ENCODE measurements at regions not wholly inside any gene's neighbourhood (a gene's known extent, or its start where the extent isn't known, plus 50 kb on each side); places are given as distances from the start of the nearest gene placed in this dataset.

DNA sequence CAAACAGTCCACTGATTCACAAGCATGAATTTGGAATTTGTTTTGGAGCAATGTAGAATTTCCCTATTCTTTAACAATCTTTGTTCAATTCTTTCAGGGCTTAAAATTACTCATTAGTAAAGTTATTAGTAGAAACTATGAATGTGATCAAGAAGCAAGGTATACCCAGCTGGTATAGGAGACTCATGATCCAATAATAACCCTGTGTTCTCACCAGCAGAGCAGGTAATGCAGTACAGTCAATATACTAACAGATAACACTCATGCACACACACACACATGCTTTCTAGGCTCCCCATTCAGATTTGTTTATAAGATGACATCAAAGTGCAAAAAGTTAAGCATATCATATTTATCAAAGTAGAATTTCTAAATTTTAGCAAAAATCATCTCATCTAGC, 445.2 kb downstream of the ELAVL2 start:
- Histone ChIP-seq H3K36me3 (ENCODE audit: insufficient read depth, low read length) (no peaks in the 10 kb centered on the region), H3K4me2 (ENCODE audit: low read length) (no peak overlapping the region), H3K27me3 (ENCODE audit: control insufficient read depth, insufficient read depth, low read length) (no peaks in the 10 kb centered on the region), H3K4me1 (ENCODE audit: control insufficient read depth, insufficient read depth, low read length) (no peaks in the 10 kb centered on the region), H3K9ac (ENCODE audit: low read depth, low read length) (no peak overlapping the region), H3K4me3 (ENCODE audit: low read length) (no peak overlapping the region), H3K9me3 (replicated peaks; ENCODE audit: low read length) (no peaks in the 10 kb centered on the region)

GRCh38 chr9:23382418-23382817, 443.6 kb downstream of the ELAVL2 start:
- Histone ChIP-seq H3K36me3 (ENCODE audit: insufficient read depth, low read length) (no peaks in the 10 kb centered on the region), H3K9me3 (replicated peaks; ENCODE audit: low read length) (no peaks in the 10 kb centered on the region), H3K9ac (ENCODE audit: low read depth, low read length) (no peak overlapping the region), H3K4me3 (ENCODE audit: low read length) (no peak overlapping the region), H3K4me1 (ENCODE audit: control insufficient read depth, insufficient read depth, low read length) (no peaks in the 10 kb centered on the region), H3K27me3 (ENCODE audit: control insufficient read depth, insufficient read depth, low read length) (no peaks in the 10 kb centered on the region), H3K4me2 (ENCODE audit: low read length) (no peak overlapping the region)

DNA sequence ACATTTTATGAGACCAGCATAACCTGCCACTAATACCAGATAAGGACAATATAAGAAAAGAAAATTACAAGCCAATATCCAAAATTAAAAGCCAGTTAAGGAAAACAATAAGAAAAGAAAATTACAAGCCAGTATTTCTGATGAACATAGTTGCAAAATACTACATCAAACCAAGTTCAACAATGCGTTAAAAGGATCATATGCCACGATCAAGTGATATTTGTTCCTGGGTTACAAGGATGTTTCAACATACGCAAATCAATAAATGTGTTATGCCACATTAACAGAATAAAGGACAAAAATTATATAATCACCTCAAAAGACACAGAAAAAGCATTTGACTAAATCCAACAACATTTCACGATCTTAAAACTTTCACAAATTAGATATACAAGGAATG, 431.9 kb downstream of the ELAVL2 start:
- no peaks in the 10 kb centered on the region for H3K9me3 ChIP-seq (replicated peaks; ENCODE audit: low read length)
- no peaks in the 10 kb centered on the region for H3K4me1 ChIP-seq (ENCODE audit: control insufficient read depth, insufficient read depth, low read length)
- no peak overlapping the region for H3K4me3 ChIP-seq (ENCODE audit: low read length)
- H3K9ac ChIP-seq (ENCODE audit: low read depth, low read length) = no peak overlapping the region
- no peaks in the 10 kb centered on the region for H3K36me3 ChIP-seq (ENCODE audit: insufficient read depth, low read length)
- no peak overlapping the region for H3K4me2 ChIP-seq (ENCODE audit: low read length)
- H3K27me3 ChIP-seq (ENCODE audit: control insufficient read depth, insufficient read depth, low read length) = no peaks in the 10 kb centered on the region

DNA sequence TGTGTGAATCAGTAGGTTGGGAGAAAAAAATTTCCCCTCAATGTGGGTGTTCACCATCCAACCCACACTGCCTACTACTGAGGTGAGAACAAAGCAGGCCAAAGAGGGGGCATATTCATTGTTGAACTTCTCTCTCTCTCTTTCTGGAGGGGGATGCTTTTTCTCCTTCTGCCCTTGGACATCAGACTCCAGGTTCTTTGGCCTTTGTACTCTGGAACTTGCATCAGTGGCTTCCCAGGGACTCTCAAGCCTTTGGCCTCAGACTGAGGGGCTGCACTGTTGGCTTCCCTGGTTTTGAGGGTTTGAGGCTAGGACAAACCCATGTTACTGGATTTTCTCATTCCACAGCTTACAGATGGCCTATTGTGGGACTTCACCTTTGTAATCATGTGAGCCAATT, 417.2 kb downstream of the ELAVL2 start:
- H3K9me3 ChIP-seq (replicated peaks; ENCODE audit: low read length) = no peaks in the 10 kb centered on the region
- no peak overlapping the region for H3K9ac ChIP-seq (ENCODE audit: low read depth, low read length)
- H3K4me2 ChIP-seq (ENCODE audit: low read length) = no peak overlapping the region
- H3K27me3 ChIP-seq (ENCODE audit: control insufficient read depth, insufficient read depth, low read length) = no peaks in the 10 kb centered on the region
- no peaks in the 10 kb centered on the region for H3K4me1 ChIP-seq (ENCODE audit: control insufficient read depth, insufficient read depth, low read length)
- no peak overlapping the region for H3K4me3 ChIP-seq (ENCODE audit: low read length)
- no peaks in the 10 kb centered on the region for H3K36me3 ChIP-seq (ENCODE audit: insufficient read depth, low read length)

DNA sequence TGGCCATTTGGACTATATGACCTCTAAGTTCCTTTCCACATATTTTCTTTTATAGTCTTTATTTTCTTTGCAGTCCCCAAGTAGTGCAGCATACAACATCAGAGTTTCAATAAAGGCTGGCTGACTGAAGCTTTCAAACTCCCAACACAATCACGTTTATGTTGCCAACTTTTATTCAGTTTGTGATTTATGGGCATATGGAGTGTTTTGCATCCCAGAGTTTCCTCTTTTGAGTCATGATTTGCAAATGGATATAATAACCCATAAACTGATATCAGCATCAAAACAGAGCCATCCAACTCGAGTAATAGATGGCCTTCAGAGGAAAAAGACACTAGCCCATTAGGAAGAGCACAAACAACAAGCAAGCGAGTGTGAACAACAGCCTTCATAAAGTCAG, 414.0 kb downstream of the ELAVL2 start:
- Histone ChIP-seq H3K9me3 (replicated peaks; ENCODE audit: low read length) (no peaks in the 10 kb centered on the region), H3K27me3 (ENCODE audit: control insufficient read depth, insufficient read depth, low read length) (no peaks in the 10 kb centered on the region), H3K4me1 (ENCODE audit: control insufficient read depth, insufficient read depth, low read length) (no peaks in the 10 kb centered on the region), H3K4me2 (ENCODE audit: low read length) (no peak overlapping the region), H3K36me3 (ENCODE audit: insufficient read depth, low read length) (no peaks in the 10 kb centered on the region), H3K4me3 (ENCODE audit: low read length) (no peak overlapping the region), H3K9ac (ENCODE audit: low read depth, low read length) (no peak overlapping the region)

DNA sequence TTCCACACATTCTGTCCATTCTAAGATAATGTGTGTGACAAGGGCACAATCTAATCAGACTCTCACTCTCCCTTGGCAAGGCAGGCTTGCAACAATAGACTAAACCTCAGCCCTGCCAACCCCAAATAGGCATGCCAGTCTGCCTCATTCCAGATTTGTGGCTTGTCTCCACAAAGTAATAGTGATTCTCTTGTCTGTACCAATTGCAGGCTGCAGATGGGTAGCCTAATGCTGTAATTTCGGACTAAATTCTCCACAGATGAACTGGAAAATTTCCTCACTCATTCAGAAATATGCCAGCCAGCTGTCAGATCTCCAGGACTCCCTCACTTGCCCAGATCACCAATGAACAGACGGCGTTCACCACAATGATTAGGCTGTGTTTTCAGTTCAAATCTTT, 413.6 kb downstream of the ELAVL2 start:
- Histone ChIP-seq H3K4me3 (ENCODE audit: low read length) (no peak overlapping the region), H3K4me2 (ENCODE audit: low read length) (no peak overlapping the region), H3K9me3 (replicated peaks; ENCODE audit: low read length) (no peaks in the 10 kb centered on the region), H3K9ac (ENCODE audit: low read depth, low read length) (no peak overlapping the region), H3K36me3 (ENCODE audit: insufficient read depth, low read length) (no peaks in the 10 kb centered on the region), H3K4me1 (ENCODE audit: control insufficient read depth, insufficient read depth, low read length) (no peaks in the 10 kb centered on the region), H3K27me3 (ENCODE audit: control insufficient read depth, insufficient read depth, low read length) (no peaks in the 10 kb centered on the region)

DNA sequence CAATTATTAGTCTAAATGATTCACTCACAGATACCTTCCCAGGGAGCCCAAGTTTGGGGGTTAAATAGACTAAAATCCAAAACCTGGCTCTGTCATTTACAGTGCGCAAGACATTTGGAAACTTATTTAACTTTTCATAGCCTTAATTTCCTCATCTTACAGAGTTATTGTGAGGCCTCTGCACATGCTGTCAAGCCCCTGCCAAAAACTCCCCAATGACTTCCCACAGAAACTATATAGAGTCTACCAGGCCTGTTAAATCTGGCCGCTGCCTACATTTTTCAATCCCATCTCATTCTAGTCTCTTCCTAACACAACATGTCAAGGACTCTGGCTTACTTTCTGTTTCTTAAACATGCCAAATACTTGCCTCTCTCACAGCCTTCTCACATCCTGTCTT, 412.5 kb downstream of the ELAVL2 start:
- H3K36me3 ChIP-seq (ENCODE audit: insufficient read depth, low read length) = no peaks in the 10 kb centered on the region
- no peak overlapping the region for H3K9ac ChIP-seq (ENCODE audit: low read depth, low read length)
- no peaks in the 10 kb centered on the region for H3K27me3 ChIP-seq (ENCODE audit: control insufficient read depth, insufficient read depth, low read length)
- H3K4me3 ChIP-seq (ENCODE audit: low read length) = no peak overlapping the region
- H3K4me1 ChIP-seq (ENCODE audit: control insufficient read depth, insufficient read depth, low read length) = no peaks in the 10 kb centered on the region
- H3K4me2 ChIP-seq (ENCODE audit: low read length) = no peak overlapping the region
- H3K9me3 ChIP-seq (replicated peaks; ENCODE audit: low read length) = no peaks in the 10 kb centered on the region

- H3K4me1 ChIP-seq (ENCODE audit: control insufficient read depth, insufficient read depth, low read length) = no peaks in the 10 kb centered on the region
- no peaks in the 10 kb centered on the region for H3K36me3 ChIP-seq (ENCODE audit: insufficient read depth, low read length)
- no peak overlapping the region for H3K4me3 ChIP-seq (ENCODE audit: low read length)
- H3K9ac ChIP-seq (ENCODE audit: low read depth, low read length) = no peak overlapping the region
- H3K4me2 ChIP-seq (ENCODE audit: low read length) = no peak overlapping the region
- H3K27me3 ChIP-seq (ENCODE audit: control insufficient read depth, insufficient read depth, low read length) = no peaks in the 10 kb centered on the region
- no peaks in the 10 kb centered on the region for H3K9me3 ChIP-seq (replicated peaks; ENCODE audit: low read length)
Observed at GRCh38 chr9:23423999-23424398, 402.0 kb downstream of the ELAVL2 start.

GRCh38 chr9:23426144-23426543, 399.9 kb downstream of the ELAVL2 start:
- no peaks in the 10 kb centered on the region for H3K9me3 ChIP-seq (replicated peaks; ENCODE audit: low read length)

GRCh38 chr9:23431459-23431858, 394.6 kb downstream of the ELAVL2 start:
- no peaks in the 10 kb centered on the region for H3K27me3 ChIP-seq (ENCODE audit: control insufficient read depth, insufficient read depth, low read length)
- no peaks in the 10 kb centered on the region for H3K36me3 ChIP-seq (ENCODE audit: insufficient read depth, low read length)
- no peak overlapping the region for H3K4me3 ChIP-seq (ENCODE audit: low read length)
- no peaks in the 10 kb centered on the region for H3K4me1 ChIP-seq (ENCODE audit: control insufficient read depth, insufficient read depth, low read length)
- no peak overlapping the region for H3K9ac ChIP-seq (ENCODE audit: low read depth, low read length)
- no peak overlapping the region for H3K4me2 ChIP-seq (ENCODE audit: low read length)
- no peaks in the 10 kb centered on the region for H3K9me3 ChIP-seq (replicated peaks; ENCODE audit: low read length)

More at GRCh38 chr9:23426144-23426543, 399.9 kb downstream of the ELAVL2 start:
- Histone ChIP-seq H3K9ac (ENCODE audit: low read depth, low read length) (no peak overlapping the region), H3K4me1 (ENCODE audit: control insufficient read depth, insufficient read depth, low read length) (no peaks in the 10 kb centered on the region), H3K4me3 (ENCODE audit: low read length) (no peak overlapping the region), H3K27me3 (ENCODE audit: control insufficient read depth, insufficient read depth, low read length) (no peaks in the 10 kb centered on the region), H3K4me2 (ENCODE audit: low read length) (no peak overlapping the region), H3K36me3 (ENCODE audit: insufficient read depth, low read length) (no peaks in the 10 kb centered on the region)

DNA sequence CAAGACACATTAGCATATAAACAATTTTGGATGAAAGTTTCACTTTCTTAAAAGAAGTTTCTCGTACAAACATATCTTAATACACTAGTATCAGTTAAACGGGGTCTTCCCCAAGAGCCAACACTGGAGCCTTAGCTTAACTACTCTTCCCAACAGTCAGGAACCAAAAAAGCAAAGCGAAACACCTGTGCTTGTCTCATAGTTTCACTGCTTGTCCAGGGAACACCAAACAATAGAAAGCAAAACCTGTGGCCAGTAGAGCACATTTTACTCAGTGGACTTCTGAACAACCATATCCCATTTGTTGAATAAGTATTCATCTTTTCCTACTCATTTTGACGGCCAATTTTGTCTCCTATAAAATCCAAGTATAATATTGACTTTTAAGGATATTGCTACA, 391.4 kb downstream of the ELAVL2 start:
- Histone ChIP-seq H3K4me3 (ENCODE audit: low read length) (no peak overlapping the region), H3K9me3 (replicated peaks; ENCODE audit: low read length) (no peaks in the 10 kb centered on the region), H3K9ac (ENCODE audit: low read depth, low read length) (no peak overlapping the region), H3K4me1 (ENCODE audit: control insufficient read depth, insufficient read depth, low read length) (no peaks in the 10 kb centered on the region), H3K4me2 (ENCODE audit: low read length) (no peak overlapping the region), H3K27me3 (ENCODE audit: control insufficient read depth, insufficient read depth, low read length) (no peaks in the 10 kb centered on the region), H3K36me3 (ENCODE audit: insufficient read depth, low read length) (no peaks in the 10 kb centered on the region)

DNA sequence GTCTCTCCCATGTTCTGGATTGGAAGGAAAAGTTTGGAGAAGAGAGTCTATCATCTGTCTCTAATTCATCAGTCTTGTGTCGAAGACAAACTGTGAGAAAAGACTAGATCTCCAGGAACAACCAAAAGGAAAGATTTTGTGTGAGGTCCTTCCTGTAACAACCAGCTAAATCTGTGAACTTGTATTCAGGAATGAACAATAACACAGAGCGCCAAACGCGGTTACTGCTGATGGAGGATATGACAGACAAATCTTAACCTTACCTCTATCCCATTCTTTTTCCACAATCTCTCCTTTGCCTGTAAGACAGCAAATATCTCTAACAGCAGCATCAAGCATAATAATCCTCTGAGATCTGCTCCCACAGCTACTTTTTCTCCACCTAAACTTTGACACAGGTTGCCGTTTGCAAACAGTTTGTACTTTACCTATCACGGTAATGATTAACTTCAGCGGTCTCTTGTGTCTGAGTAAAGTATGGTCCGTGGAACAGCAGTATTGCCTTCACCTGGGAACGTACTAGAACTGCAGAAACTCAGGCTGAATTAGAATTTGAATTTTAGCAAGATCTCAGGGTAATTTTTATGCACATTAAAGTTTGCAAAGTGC, 387.6 kb downstream of the ELAVL2 start:
- no peaks in the 10 kb centered on the region for H3K27me3 ChIP-seq (ENCODE audit: control insufficient read depth, insufficient read depth, low read length)
- H3K4me2 ChIP-seq (ENCODE audit: low read length) = no peak overlapping the region
- H3K9me3 ChIP-seq (replicated peaks; ENCODE audit: low read length) = no peaks in the 10 kb centered on the region
- H3K36me3 ChIP-seq (ENCODE audit: insufficient read depth, low read length) = no peaks in the 10 kb centered on the region
- H3K4me1 ChIP-seq (ENCODE audit: control insufficient read depth, insufficient read depth, low read length) = no peaks in the 10 kb centered on the region
- H3K9ac ChIP-seq (ENCODE audit: low read depth, low read length) = no peak overlapping the region
- no peak overlapping the region for H3K4me3 ChIP-seq (ENCODE audit: low read length)
